OCI-LY1 (cell line): ENCODE measurements at regions not wholly inside any gene's neighbourhood (a gene's known extent, or its start where the extent isn't known, plus 50 kb on each side); places are given as distances from the start of the nearest gene placed in this dataset.

Experiments
- H2AFZ ChIP-seq: fragments of 200-600 bp; sonication (generic), shearing (Covaris generic); 2 replicates; pipeline ENCODE4 v1.6.0; 2014; ENCODE audit warnings: antibody characterized with exemption, mild to moderate bottlenecking, low read length
- H3F3A ChIP-seq: fragments of 200-600 bp; sonication (generic), shearing (Covaris generic); 2 replicates; pipeline ENCODE4 v1.6.0; 2014; ENCODE audit warnings: mild to moderate bottlenecking, antibody characterized with exemption, low read length, moderate library complexity; ENCODE audit not compliant: insufficient read depth
- H3K27ac ChIP-seq: fragments of 200-600 bp; sonication (generic); 2 replicates; pipeline ENCODE4 v1.5.1; 2014; ENCODE audit warnings: low read length, mixed run types, mild to moderate bottlenecking, low read depth; ENCODE audit not compliant: poor library complexity, severe bottlenecking
- H3K27me3 ChIP-seq: fragments of 200-600 bp; sonication (generic); 2 replicates; pipeline ENCODE4 v1.6.0; 2014; ENCODE audit warnings: antibody characterized with exemption, mild to moderate bottlenecking, low read length, moderate library complexity; ENCODE audit not compliant: insufficient read depth
- H3K36me3 ChIP-seq: fragments of 200-600 bp; sonication (generic); 2 replicates; pipeline ENCODE4 v1.6.1; 2014; ENCODE audit warnings: mild to moderate bottlenecking, antibody characterized with exemption, low read length, moderate library complexity, mixed read lengths; ENCODE audit not compliant: insufficient read depth
- H3K4me1 ChIP-seq: fragments of 200-600 bp; sonication (generic); 2 replicates; pipeline ENCODE4 v1.5.1; 2014; ENCODE audit warnings: mild to moderate bottlenecking, low read length, moderate library complexity; ENCODE audit not compliant: insufficient read depth, severe bottlenecking
- H3K4me2 ChIP-seq: fragments of 200-600 bp; sonication (generic), shearing (Covaris generic); 2 replicates; pipeline ENCODE4 v1.6.1; 2014; ENCODE audit warnings: low read length
- H3K4me3 ChIP-seq: fragments of 200-600 bp; sonication (generic); 2 replicates; pipeline ENCODE4 v1.5.1; 2014; ENCODE audit warnings: low read length, low read depth, mild to moderate bottlenecking, mixed read lengths; ENCODE audit not compliant: poor library complexity, severe bottlenecking
- H3K79me2 ChIP-seq: fragments of 200-600 bp; shearing (Covaris generic); 2 replicates; pipeline ENCODE4 v1.6.1; 2016; ENCODE audit warnings: mixed run types, low read length, mixed read lengths; ENCODE audit not compliant: insufficient read depth
- H3K9ac ChIP-seq: fragments of 200-600 bp; sonication (generic), shearing (Covaris generic); 2 replicates; pipeline ENCODE4 v1.6.1; 2014; ENCODE audit warnings: mild to moderate bottlenecking, low read length, mixed read lengths
- H3K9me2 ChIP-seq: fragments of 200-600 bp; sonication (generic), shearing (Covaris generic); 2 replicates; pipeline ENCODE4 v1.6.1; 2014; ENCODE audit warnings: low read depth, mild to moderate bottlenecking, low read length, mixed read lengths
- H3K9me3 ChIP-seq: fragments of 200-600 bp; shearing (Covaris generic); 2 replicates; pipeline ENCODE4 v1.6.1; 2014; ENCODE audit warnings: low read length, mixed read lengths
- H4K20me1 ChIP-seq: fragments of 200-600 bp; sonication (generic), shearing (Covaris generic); 2 replicates; pipeline ENCODE4 v1.6.0; 2016; ENCODE audit warnings: mild to moderate bottlenecking, low read length; ENCODE audit not compliant: insufficient read depth
- EZH2 ChIP-seq: fragments of 200-600 bp; sonication (generic), shearing (Covaris generic); IDR thresholded peaks from 2 replicates; pipeline ENCODE4 v1.8.0; 2017; ENCODE audit warnings: borderline replicate concordance, mixed run types, mild to moderate bottlenecking, antibody characterized with exemption, low read length, moderate library complexity, mixed read lengths
- TF ChIP-seq, protein P1 (sequence below): fragments of 200-600 bp; sonication (generic), shearing (Covaris generic); IDR thresholded peaks from 2 replicates; pipeline ENCODE4 v1.5.1; 2017; ENCODE audit warnings: mild to moderate bottlenecking, antibody characterized with exemption, low read length, moderate library complexity, mixed read lengths

DNA sequence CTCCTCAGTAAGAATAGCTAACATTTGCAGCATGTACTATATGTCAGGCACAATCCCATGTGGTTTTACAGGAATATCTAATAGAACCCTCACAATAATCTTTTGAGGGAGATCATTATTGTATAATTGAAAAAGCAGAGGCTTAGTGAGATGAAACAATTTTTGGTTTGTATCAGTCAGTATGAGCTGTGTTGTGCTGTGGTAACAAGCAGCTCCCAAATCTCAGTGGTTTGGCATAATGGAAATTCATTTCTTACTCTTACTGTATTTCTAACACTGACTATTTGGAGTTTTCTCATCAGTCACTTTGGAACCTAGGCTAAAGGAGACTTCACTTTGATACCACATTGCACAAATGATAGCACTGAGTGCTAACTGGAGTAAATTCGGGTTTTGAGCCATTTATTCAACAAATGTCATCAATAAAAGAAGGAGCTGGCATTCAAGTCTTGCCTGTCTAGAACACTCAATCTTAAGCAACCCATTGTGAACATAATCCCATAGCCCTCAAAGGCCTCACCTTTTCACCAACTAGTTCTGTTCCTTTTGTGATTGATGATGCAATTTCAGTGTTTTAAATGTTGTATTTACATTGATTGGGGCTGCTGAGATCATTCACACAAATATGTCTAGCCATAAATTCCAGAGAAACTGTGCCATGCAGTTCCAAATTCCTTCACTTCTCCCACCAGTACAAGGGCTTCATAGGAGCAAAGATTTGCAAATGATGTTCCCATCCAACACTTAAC, 441.0 kb downstream of the XYLT1 start:
- H4K20me1 ChIP-seq: no peaks in the 10 kb centered on the region
- no peaks in the 10 kb centered on the region for H3F3A ChIP-seq
- no peaks in the 10 kb centered on the region for H3K79me2 ChIP-seq
- H3K27ac ChIP-seq: no peak overlapping the region
- H3K4me2 ChIP-seq: no peak overlapping the region
- no peaks in the 10 kb centered on the region for H3K4me1 ChIP-seq
- no peak overlapping the region for H3K9ac ChIP-seq
- H3K9me3 ChIP-seq: 0 out of 2 replicates have a peak, but pooled peaks cover 2% of the 10 kb centered on the region
- no peak overlapping the region for H3K4me3 ChIP-seq
- no peaks in the 10 kb centered on the region; the same call in 1 of the 2 replicates for H3K27me3 ChIP-seq
- no peak overlapping the region for H2AFZ ChIP-seq
- no peaks in the 10 kb centered on the region for H3K36me3 ChIP-seq
- no peaks in the 10 kb centered on the region for H3K9me2 ChIP-seq
- TF ChIP-seq, protein P1, sequence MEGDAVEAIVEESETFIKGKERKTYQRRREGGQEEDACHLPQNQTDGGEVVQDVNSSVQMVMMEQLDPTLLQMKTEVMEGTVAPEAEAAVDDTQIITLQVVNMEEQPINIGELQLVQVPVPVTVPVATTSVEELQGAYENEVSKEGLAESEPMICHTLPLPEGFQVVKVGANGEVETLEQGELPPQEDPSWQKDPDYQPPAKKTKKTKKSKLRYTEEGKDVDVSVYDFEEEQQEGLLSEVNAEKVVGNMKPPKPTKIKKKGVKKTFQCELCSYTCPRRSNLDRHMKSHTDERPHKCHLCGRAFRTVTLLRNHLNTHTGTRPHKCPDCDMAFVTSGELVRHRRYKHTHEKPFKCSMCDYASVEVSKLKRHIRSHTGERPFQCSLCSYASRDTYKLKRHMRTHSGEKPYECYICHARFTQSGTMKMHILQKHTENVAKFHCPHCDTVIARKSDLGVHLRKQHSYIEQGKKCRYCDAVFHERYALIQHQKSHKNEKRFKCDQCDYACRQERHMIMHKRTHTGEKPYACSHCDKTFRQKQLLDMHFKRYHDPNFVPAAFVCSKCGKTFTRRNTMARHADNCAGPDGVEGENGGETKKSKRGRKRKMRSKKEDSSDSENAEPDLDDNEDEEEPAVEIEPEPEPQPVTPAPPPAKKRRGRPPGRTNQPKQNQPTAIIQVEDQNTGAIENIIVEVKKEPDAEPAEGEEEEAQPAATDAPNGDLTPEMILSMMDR: no peak
- no peak for TF ChIP-seq EZH2

DNA sequence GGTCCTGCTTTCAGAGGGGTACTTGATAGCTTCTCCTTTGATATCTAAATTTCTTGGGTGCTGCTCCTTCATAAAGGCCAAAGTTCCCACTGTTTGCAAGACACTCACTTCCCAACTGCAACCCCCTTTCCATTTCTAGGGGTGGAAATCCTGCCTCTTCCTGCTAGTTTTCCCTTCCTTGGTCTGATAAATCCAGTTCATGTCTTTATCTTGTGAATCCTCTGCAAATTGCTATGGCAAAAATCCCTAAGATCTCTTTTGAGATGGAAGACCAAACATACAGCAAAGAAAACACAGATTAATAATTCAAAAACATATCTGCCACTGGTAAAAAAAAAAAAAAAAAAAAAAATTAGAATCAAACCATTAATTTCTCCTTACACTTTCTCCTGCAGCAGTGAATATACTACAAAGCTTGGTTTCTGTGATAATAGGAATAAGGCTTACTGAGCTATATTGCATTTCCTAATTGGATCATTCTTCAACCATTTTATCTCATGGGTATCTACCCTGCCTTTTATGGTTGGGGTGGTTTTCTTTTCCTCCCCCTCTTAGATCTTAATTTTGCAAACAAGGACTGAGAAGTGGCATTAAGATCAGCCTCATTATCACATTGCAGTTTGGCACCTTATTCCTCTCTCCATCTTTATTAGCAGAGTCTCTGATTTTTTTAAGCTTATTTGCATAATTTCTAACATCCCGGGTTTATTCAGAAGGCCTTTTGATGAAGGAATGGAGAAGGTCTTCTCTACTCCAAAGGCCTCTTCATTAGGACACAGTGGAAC, 439.1 kb downstream of the XYLT1 start:
- no peaks in the 10 kb centered on the region for H3K79me2 ChIP-seq
- H3F3A ChIP-seq: no peaks in the 10 kb centered on the region
- H3K9ac ChIP-seq: no peak overlapping the region
- H3K4me2 ChIP-seq: no peak overlapping the region
- H3K4me3 ChIP-seq: no peak overlapping the region
- no peak overlapping the region for H3K27ac ChIP-seq
- no peaks in the 10 kb centered on the region for H3K9me2 ChIP-seq
- no peaks in the 10 kb centered on the region for H3K4me1 ChIP-seq
- no peaks in the 10 kb centered on the region for H3K36me3 ChIP-seq
- no peak for TF ChIP-seq EZH2
- TF ChIP-seq, protein P1: no peak
- no peaks in the 10 kb centered on the region for H4K20me1 ChIP-seq
- H2AFZ ChIP-seq: no peak overlapping the region
- no peaks in the 10 kb centered on the region; the same call in 1 of the 2 replicates for H3K27me3 ChIP-seq
- 0 out of 2 replicates have a peak, but pooled peaks cover 2% of the 10 kb centered on the region for H3K9me3 ChIP-seq

DNA sequence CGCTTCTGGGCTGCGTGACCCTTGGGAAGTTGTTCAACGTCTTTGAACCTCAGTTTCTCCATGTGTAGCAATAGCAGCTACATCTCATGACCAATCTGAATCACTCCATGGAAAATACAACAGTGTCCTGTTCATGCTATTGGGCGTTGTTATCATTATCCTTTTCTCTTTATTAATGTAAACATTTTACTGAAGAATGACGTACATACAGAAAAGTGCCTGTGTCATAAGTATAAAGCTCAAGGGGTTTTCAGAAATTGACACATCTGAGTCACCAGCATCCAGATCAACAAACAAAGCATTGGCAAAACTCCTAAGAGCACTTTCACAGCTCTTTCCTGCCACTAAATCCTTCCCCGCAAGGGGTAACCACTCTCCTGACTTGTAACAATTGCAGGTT, 438.4 kb downstream of the XYLT1 start:
- no peak overlapping the region for H2AFZ ChIP-seq

More for the DNA sequence above, 438.4 kb downstream of the XYLT1 start:
- Histone ChIP-seq H3K27me3 (no peaks in the 10 kb centered on the region; the same call in 1 of the 2 replicates), H3F3A (no peaks in the 10 kb centered on the region), H4K20me1 (no peaks in the 10 kb centered on the region), H3K4me1 (no peaks in the 10 kb centered on the region), H3K4me3 (no peak overlapping the region), H3K36me3 (no peaks in the 10 kb centered on the region), H3K4me2 (no peak overlapping the region), H3K9ac (no peak overlapping the region), H3K9me3 (0 out of 2 replicates have a peak, but pooled peaks cover 2% of the 10 kb centered on the region), H3K9me2 (no peaks in the 10 kb centered on the region), H3K79me2 (no peaks in the 10 kb centered on the region), H3K27ac (no peak overlapping the region)
- TF ChIP-seq, protein P1: no peak
- no peak for TF ChIP-seq EZH2
